WERI-Rb-1 (cell line): ENCODE measurements at regions not wholly inside any gene's neighbourhood (a gene's known extent, or its start where the extent isn't known, plus 50 kb on each side); places are given as distances from the start of the nearest gene placed in this dataset.
"Not testable (repeated sequence)": the region's sequence is repeated elsewhere in the genome, so short reads cannot be mapped to it uniquely, and the experiment has no call there.

ENCODE experiments used
- DNase-seq: peaks from one replicate; pipeline ENCODE4 v3.0.0-alpha.2; 2020
- H3K27ac ChIP-seq: fragments of 250-450 bp; sonication (Bioruptor Pico); 2 replicates; pipeline ENCODE4 v1.5.1; 2020; ENCODE audit warnings: mild to moderate bottlenecking, moderate library complexity
- H3K27me3 ChIP-seq: fragments of 250-450 bp; sonication (Bioruptor Pico); 2 replicates; pipeline ENCODE4 v1.5.1; 2021; ENCODE audit warnings: mild to moderate bottlenecking, low read depth, moderate library complexity; ENCODE audit not compliant: insufficient read depth, severe bottlenecking
- H3K36me3 ChIP-seq: fragments of 250-450 bp; sonication (Bioruptor Pico); 2 replicates; pipeline ENCODE4 v1.5.1; 2020; ENCODE audit warnings: mild to moderate bottlenecking, moderate library complexity
- H3K4me3 ChIP-seq: 2 replicates; pipeline ENCODE4 v1.5.1; 2011; ENCODE audit warnings: low read depth, mild to moderate bottlenecking, control low read depth, low read length
- H3K9me3 ChIP-seq: fragments of 250-450 bp; sonication (Bioruptor Pico); 2 replicates; pipeline ENCODE4 v1.5.1; 2021; ENCODE audit warnings: mild to moderate bottlenecking, moderate library complexity; ENCODE audit not compliant: severe bottlenecking
- CTCF ChIP-seq: IDR thresholded peaks from 2 replicates; pipeline ENCODE4 v1.5.1; 2011; ENCODE audit warnings: low read depth, mild to moderate bottlenecking, control low read depth, inconsistent platforms, low read length

GRCh38 chr4:103842076-103842475 is 122.3 kb upstream of the TACR3 start:
- no peak for DNase-seq
- H3K27me3 ChIP-seq: no peaks in the 10 kb centered on the region

GRCh38 chr4:103810308-103810707 is 90.5 kb upstream of the TACR3 start:
- H3K4me3 ChIP-seq, H3K27me3 ChIP-seq, H3K9me3 ChIP-seq, H3K36me3 ChIP-seq, DNase-seq, H3K27ac ChIP-seq: not testable (repeated sequence)

More at GRCh38 chr4:103842076-103842475, 122.3 kb upstream of the TACR3 start:
- no peaks in the 10 kb centered on the region for H3K36me3 ChIP-seq
- TF ChIP-seq CTCF: no peak
- H3K27ac ChIP-seq: no peak overlapping the region
- H3K9me3 ChIP-seq: no peaks in the 10 kb centered on the region
- no peak overlapping the region for H3K4me3 ChIP-seq

- no peak overlapping the region for H3K27ac ChIP-seq
- TF ChIP-seq CTCF: peak; percentile 33
- H3K27me3 ChIP-seq: no peaks in the 10 kb centered on the region
- DNase-seq: no peak
- no peaks in the 10 kb centered on the region for H3K9me3 ChIP-seq
- no peaks in the 10 kb centered on the region for H3K36me3 ChIP-seq
- no peak overlapping the region for H3K4me3 ChIP-seq
Observed at GRCh38 chr4:103802766-103803165, 83.0 kb upstream of the TACR3 start.

- H3K27me3 ChIP-seq: no peaks in the 10 kb centered on the region
- TF ChIP-seq CTCF: no peak
- H3K36me3 ChIP-seq: no peaks in the 10 kb centered on the region
- H3K9me3 ChIP-seq: no peaks in the 10 kb centered on the region
- H3K4me3 ChIP-seq: no peak overlapping the region
- DNase-seq: no peak
- H3K27ac ChIP-seq: no peak overlapping the region
Observed at GRCh38 chr4:103787057-103787456, 67.3 kb upstream of the TACR3 start.

- Histone ChIP-seq H3K27ac (no peak overlapping the region), H3K4me3 (no peak overlapping the region), H3K36me3 (no peaks in the 10 kb centered on the region), H3K27me3 (no peaks in the 10 kb centered on the region), H3K9me3 (no peaks in the 10 kb centered on the region)
- no peak for TF ChIP-seq CTCF
- DNase-seq: no peak
Observed at GRCh38 chr4:103786593-103786992, 66.8 kb upstream of the TACR3 start.

GRCh38 chr4:103786014-103786413 is 66.2 kb upstream of the TACR3 start:
- TF ChIP-seq CTCF: peak; percentile 93
- Histone ChIP-seq H3K4me3 (no peak overlapping the region), H3K36me3 (no peaks in the 10 kb centered on the region), H3K9me3 (no peaks in the 10 kb centered on the region), H3K27me3 (no peaks in the 10 kb centered on the region), H3K27ac (no peak overlapping the region)
- peak; percentile 57 for DNase-seq
